Upper lobe of left lung (tissue), 4 donors: ENCODE measurements at regions not wholly inside any gene's neighbourhood (a gene's known extent, or its start where the extent isn't known, plus 50 kb on each side); places are given as distances from the start of the nearest gene placed in this dataset.

Experiments used
- EP300 ChIP-seq, 4 donors: sonication (generic); formaldehyde crosslinking; IDR thresholded peaks; one replicate each; pipeline ENCODE4 v1.5.1; 2017; ENCODE audit warnings: antibody characterized with exemption in 4 of 4, control low read depth in 2 of 4
- POLR2A ChIP-seq, 4 donors: fragments of 450-650 bp; IDR thresholded peaks; one replicate each; pipeline ENCODE4 v1.5.1; 2016 to 2017; ENCODE audit warnings: antibody characterized with exemption in 4 of 4, mild to moderate bottlenecking in 2 of 4
- POLR2AphosphoS5 ChIP-seq, 2 donors: sonication (generic); formaldehyde crosslinking; IDR thresholded peaks; one replicate each; pipeline ENCODE4 v1.5.1; 2017; ENCODE audit warnings: antibody characterized with exemption in 2 of 2
- TF ChIP-seq, protein P1 (sequence below), 6 experiments: fragments of 450-650 bp in 4 of 6; fragments of 200-600 bp in 2 of 6; sonication (generic) in 2 of 6; IDR thresholded peaks; one replicate each; pipeline ENCODE4 v1.5.1; 2016 to 2019; ENCODE audit warnings: antibody characterized with exemption in 6 of 6

DNA sequence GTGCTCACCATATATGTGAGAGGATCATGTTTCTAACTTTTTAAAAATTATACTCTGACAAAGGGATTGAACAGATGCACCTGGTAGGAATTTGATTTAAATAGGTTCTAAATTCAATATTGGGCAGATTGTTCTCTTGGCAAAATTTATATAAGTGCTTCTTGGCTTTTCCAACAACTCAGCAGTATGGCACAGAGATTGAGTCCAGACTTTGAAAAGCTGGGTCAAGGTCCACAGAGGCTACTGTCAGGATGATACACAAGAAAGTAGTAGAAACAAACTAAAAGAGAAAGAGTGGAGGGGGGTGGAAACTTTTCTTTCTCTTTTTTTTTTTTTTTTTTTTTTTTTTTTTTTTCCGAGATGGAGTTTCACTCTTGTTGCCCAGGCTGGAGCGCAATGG, 203.2 kb upstream of the ADAMTS9 start:
- TF ChIP-seq, protein P1, sequence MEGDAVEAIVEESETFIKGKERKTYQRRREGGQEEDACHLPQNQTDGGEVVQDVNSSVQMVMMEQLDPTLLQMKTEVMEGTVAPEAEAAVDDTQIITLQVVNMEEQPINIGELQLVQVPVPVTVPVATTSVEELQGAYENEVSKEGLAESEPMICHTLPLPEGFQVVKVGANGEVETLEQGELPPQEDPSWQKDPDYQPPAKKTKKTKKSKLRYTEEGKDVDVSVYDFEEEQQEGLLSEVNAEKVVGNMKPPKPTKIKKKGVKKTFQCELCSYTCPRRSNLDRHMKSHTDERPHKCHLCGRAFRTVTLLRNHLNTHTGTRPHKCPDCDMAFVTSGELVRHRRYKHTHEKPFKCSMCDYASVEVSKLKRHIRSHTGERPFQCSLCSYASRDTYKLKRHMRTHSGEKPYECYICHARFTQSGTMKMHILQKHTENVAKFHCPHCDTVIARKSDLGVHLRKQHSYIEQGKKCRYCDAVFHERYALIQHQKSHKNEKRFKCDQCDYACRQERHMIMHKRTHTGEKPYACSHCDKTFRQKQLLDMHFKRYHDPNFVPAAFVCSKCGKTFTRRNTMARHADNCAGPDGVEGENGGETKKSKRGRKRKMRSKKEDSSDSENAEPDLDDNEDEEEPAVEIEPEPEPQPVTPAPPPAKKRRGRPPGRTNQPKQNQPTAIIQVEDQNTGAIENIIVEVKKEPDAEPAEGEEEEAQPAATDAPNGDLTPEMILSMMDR (IDR thresholded peaks at IDR 0.05) = no peak
- TF ChIP-seq POLR2A (IDR thresholded peaks at IDR 0.05) (no peak), EP300 (IDR thresholded peaks at IDR 0.05) (no peak), POLR2AphosphoS5 (IDR thresholded peaks at IDR 0.05) (no peak)
